Activated CD4-positive, alpha-beta T cell treated with anti-CD3 and anti-CD28 coated beads, Interleukin-2, Interleukin-6, amounts not matched to agents 100 ng/mL and 50 ng/mL, durations not matched to agents 16 hours and 8 hours (primary cell): ENCODE measurements at regions not wholly inside any gene's neighbourhood (a gene's known extent, or its start where the extent isn't known, plus 50 kb on each side); places are given as distances from the start of the nearest gene placed in this dataset.
A peak's percentile ranks its signal among the peaks of the same experiment; 100 is the strongest.

Source experiments
- DNase-seq: peaks from one replicate; pipeline ENCODE4 v3.0.0-alpha.2; 2020

DNA sequence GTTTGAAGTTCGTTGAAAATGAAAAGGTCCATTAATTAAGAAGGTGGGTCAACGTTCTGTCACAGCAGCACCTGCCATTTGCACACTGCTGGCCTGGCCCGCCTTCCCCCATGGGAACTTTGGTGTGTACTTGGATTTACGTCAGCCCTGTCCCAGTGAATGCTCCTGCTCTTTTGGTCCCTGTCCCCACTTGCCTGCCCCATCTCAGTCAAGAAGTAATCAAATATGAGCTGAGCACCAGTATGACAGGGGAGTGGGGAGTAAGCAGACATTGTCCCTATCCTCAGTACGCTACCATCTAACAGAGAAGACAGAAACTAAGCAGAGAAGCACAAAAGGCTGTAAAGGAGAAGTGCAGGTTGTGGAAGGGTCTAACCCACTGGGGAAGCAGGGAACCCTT, 65.1 kb downstream of the SLC4A3 start:
- DNase-seq: no peak

- no peak for DNase-seq
These were observed 67.8 kb downstream of the SLC4A3 start for GRCh38 chr2:219695145-219695709.

DNA sequence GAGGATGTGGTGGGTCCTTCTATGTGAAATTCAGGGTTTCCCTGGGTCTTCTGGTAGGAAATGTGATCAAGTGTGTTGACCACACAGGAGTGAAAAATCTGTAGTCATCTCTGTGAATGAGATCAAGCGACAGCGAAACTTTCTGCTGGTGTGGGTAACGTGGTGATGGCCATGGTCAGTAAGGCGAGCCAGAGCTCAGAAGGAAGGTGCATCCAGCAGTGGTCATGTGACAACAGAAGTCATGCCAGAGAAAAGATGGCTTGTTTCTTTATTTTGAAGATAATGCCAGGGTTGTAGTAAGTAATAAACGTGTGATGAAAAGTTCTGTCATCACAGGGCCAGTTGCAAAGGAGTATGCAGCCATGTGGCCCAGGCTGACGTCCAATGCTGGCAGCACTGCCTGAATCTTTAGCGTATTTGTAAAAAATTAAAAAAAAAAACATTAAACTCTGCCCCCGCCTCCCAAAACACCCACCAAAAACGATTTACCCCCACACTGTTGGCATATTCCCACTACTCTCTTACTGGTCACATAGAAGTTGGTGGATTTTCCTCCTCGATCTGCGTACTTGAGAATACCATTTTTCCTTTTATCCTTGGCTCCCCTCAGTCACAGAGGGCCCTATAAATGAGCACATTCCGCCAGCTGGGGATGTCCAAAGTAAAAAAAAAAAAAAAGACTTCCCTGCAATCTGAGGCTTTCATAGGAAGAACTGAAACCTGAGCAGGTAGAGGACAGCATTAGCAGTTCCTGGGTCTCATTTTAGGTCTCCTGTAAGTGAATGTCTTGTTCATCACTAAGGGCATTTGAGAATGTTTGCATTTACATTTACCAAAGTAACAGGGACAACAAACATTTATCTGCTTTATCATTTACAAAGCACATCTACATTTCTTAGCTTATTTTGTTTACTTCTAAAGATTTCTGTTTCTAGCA, 70.6 kb downstream of the SLC4A3 start:
- DNase-seq: no peak

DNA sequence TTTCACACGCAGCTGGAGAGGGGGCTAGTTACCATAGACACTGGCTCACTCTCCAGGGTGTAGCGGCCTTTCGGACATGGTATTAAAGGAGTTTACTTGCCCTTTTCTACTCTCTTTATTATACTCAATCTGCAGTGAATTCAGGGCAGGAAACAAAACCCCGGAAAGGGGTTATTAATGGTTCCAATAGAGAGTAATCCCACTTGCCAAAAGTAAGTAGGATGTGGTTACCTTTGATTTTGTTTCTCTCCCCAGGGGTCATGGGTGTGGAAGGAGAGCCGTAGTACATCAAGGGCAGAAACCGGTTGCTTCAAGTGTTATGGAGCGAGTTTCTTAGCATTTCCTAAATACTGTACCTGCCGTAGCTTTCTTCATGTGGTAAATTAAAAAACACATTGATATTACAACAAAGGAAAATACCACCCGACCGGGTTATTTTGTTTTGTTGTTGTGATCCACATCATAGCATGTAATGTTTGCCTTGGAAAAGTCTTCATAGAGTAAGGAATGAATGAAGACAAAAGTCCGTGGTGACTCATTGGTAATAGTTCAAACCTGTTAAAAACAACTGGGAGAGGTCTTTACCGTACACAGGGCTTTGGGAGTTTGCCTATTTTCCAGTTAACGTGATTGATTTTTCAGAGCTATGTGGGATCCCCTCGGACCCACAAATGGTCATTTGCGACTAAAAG, 71.5 kb downstream of the SLC4A3 start:
- no peak for DNase-seq

GRCh38 chr2:219699440-219699821, 72.0 kb downstream of the SLC4A3 start:
- DNase-seq: no peak

GRCh38 chr2:219701847-219702634, 74.6 kb downstream of the SLC4A3 start:
- no peak for DNase-seq

DNA sequence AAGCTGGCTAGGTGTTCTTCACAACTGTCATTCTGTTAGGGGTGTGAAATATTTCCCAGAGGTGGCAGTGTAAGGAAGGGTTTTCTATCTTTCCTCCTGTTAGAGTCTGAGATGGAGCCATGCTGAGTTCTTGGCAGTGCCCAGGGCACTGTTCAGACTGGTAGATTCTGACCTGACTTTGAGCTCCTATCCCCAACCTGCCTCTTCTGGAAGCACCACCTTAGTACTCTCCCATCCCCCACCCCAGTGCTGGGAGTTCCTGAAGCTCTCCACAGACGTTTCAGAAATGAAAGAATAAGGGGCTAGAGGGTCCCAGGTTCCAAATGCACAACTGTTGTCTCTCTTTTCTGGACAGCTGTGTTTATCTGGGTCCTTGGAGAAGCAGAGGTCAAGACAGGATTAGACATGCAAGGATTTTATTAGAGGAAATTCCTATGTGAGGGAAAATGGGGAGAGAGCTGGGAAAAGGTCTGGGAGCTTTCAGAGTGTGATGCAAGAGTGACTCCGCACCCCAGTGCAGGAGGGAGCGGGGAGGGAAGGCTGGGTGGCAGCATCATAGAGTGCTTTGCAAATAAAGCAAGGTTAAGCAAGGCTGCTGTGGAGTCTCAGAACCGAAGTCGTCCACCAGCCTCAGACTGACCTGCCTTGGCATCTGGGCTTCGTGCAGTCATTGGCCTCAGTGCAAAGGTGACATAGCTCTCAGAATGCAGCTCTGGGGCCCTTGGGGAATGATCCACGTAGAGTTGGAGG, 75.5 kb downstream of the SLC4A3 start:
- DNase-seq: no peak

- DNase-seq: no peak
These were observed 77.4 kb downstream of the SLC4A3 start for GRCh38 chr2:219704878-219705277.

- no peak for DNase-seq
These were observed 79.4 kb downstream of the SLC4A3 start for GRCh38 chr2:219706823-219707281.

DNA sequence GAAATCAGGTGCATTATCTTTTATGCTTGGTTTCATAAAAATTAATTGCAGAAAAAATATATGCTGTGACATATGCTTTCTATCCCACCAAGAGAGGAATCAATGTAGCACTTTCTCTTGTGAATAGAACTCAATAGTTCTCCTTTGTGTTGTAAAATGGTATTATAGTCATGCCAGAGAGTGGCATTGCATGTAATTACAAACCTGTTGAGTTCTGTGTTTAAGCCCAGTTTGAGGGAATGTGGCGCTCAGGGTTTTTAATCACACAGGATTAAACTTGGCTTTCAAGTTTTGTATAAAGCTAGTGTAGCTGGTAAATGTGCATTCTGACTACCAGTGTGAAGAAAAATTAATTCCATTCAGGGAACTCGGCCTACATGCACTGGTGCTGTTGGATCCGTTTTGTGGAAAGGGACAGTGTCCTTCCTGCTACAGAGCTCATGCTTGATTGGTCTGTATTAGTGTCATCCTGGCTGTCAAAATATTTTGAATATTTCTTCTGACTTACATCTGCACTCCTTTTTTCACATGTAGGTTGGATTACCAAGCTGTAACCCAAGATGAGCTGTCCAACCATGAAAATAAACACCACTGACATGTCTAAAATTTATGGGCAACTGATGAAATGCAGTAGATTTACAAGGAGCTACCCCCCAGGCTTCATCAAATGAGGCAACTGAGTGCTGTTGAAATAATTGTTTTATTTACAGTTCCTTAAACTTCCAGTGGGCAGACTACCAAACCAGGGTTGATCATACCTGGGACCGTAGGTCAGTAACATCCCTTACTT, 80.3 kb downstream of the SLC4A3 start:
- no peak for DNase-seq

DNA sequence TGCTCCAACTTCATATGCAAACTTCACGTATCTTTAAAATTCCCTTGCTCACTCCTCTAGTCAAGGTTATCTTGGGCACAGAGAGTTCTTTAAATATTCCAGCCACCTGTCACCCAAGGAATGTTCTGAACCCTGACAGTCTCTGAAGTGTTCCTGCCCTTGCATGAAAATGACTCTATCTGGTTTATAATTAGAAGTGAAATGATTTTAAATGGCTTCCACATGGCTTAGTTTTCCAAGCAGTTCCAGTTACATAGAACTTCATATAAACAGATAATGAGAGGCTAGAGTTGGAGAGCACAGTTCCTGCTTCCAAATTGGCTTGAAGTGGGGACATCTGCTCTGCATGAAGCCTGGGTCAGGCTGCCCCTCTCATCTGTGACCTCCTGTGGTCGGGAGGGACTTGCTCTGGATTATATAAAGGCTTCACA, 81.9 kb downstream of the SLC4A3 start:
- DNase-seq: no peak

- DNase-seq: peak; percentile 38
These were observed 85.7 kb downstream of the SLC4A3 start for GRCh38 chr2:219713110-219713509.

GRCh38 chr2:219714681-219715400, 87.4 kb downstream of the SLC4A3 start:
- DNase-seq: no peak

GRCh38 chr2:219718066-219718465, 90.6 kb downstream of the SLC4A3 start:
- no peak for DNase-seq

GRCh38 chr2:219719521-219719920, 92.1 kb downstream of the SLC4A3 start:
- no peak for DNase-seq

DNA sequence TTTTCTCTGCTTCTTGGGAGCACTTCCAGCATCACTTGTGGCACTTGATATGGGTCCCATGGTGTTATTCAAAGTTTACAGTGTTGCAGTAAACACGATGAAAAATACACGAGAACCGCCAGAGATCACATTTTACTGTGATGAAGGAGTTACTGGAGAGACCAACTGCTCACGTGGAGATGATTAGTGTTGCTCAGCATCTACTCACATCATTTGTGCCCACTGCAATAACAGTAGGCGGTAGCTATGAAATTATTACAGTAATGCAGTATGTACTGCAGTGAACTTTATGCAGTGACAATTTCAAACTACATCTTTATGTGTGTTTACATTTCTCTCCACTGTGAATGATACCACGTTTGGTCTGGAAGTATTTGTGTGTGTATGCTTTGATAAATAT, 93.5 kb downstream of the SLC4A3 start:
- no peak for DNase-seq

DNA sequence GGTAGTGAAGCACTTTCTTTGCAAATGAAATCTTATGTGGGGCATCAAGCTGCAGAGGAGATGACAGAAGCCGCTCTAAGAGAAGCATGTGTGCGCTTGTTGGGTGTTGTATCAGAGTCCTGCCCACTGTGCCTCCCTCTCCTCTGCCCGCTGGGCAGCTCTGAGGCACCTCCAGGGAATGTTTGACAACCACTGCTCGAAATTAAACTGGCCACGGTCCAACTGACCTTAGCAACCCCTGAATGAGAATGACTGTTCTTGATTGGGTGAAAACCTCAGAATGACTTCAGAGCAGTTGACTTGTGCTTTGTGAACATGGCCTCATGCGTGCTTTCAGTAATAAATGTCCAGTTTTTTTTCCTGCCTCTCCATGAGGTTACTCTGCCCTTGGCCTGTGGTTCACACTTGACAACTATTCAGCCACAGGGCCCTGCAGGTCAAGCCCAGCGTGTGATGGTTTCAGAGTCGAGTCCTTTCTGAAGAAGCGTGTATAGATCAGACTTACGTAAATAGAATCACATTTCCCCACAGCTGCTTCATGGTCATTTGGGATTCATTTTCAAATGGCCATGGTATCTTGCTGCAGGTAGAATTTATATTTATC, 94.9 kb downstream of the SLC4A3 start:
- no peak for DNase-seq

DNA sequence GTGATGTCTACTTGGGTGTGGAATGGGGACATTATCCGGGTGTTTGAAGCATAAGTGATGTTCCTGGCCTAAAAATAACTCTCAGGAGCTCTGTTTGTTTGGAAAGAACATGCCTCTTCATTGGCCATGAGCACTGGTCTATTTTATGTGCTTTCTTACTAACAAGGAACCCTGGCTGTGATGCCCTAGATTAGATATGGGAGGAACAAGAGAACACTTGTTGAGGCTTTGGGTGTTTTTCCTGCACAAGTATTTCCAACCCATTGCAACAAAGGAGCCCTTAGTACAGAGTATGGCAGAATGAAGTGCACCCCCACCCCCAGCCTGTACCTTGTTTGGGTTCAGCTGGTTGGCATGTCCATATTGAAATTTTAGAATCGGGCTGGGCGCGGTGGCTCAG, 95.9 kb downstream of the SLC4A3 start:
- DNase-seq: no peak

DNA sequence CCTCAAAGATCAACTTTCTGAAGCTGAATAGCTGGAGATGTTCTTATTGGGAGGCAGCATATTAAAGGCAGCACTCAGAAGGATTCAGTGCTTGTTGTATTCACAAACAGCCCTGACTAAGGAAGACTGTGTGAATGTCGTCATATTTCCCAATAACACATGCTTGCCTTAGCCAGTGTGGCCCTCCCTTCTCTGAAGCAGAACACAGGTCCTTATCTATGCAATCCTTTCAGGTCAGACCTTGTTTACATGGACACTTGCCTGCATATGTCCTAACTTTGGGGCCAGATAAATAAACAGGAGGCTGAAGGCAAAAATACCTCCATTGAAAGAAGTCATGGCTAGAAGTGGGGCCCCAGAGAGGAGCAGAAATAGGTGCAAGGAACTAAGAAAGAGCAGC, 97.2 kb downstream of the SLC4A3 start:
- no peak for DNase-seq

GRCh38 chr2:219726916-219727315, 99.5 kb downstream of the SLC4A3 start:
- DNase-seq: no peak
